ENCODE measurements at regions not wholly inside any gene's neighbourhood (a gene's known extent, or its start where the extent isn't known, plus 50 kb on each side); places are given as distances from the start of the nearest gene placed in this dataset.
"Not testable (repeated sequence)": the region's sequence is repeated elsewhere in the genome, so short reads cannot be mapped to it uniquely, and the experiment has no call there.

DNA sequence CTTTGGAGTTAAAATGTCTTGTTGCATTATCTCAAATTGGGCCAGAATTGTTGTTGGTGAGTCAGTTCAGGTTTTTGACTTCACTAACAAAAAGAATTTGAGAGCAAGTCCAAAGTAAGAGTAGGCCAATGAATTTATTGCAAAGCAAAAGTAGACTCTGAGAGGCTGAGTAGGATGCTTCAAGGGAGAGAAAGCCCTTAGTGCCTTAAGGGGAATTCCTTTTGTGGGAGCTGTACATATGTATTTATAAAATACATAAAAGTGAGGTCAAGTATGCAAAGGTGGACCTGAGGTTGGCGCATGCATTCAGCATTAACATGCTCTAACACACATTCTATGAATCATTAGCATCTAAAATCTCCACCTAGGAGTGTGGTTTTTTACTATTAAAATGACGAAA is 565.4 kb downstream of the GRXCR1 start:
- no peak for DNase-seq

GRCh38 chr4:43458293-43458692 is 565.8 kb downstream of the GRXCR1 start:
- DNase-seq = no peak

GRCh38 chr4:43471950-43472349 is 579.4 kb downstream of the GRXCR1 start:
- DNase-seq = no peak

- no peak for DNase-seq
These were observed 589.0 kb downstream of the GRXCR1 start for GRCh38 chr4:43481526-43481925.

DNA sequence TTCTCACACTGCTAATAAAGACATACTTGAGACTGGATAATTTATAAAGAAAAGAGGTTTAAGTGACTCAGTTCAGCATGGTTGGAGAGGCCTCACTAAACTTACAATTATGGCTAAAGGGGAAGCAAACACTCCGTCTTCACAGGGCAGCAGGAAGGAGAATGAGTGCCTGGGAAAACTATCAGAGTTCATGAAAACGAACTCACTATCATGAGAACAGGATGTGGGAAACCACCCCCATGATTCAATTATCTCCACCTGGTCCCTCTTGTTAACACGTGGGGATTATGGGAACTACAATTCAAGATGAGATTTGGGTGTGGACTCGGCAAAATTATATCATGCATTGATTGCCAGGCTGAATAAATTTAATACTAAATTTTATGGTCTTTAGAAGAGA is 592.7 kb downstream of the GRXCR1 start:
- DNase-seq = no peak

DNA sequence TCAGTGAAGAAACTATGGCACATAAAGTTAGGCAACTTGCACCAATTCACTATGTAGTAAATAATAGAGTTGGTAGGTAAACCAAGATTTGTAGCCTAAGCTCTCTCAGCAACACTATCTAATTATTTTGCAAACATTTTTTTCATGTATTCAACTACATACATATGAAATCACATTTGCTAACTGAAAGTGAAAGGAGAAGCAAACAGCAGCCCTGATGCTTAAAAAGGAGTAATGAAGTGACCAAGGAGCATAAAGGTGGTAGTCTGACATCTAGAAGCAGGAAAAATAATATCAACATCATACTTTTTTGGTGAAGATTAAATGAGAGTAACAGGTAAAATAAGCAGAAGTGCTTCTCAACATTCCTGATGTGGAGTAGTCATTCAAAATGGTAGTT is 603.7 kb downstream of the GRXCR1 start:
- no peak for DNase-seq

- DNase-seq = no peak
These were observed 604.1 kb downstream of the GRXCR1 start for GRCh38 chr4:43496602-43497001.

GRCh38 chr4:43505823-43506222 is 613.3 kb downstream of the GRXCR1 start:
- not testable (repeated sequence) for DNase-seq

DNA sequence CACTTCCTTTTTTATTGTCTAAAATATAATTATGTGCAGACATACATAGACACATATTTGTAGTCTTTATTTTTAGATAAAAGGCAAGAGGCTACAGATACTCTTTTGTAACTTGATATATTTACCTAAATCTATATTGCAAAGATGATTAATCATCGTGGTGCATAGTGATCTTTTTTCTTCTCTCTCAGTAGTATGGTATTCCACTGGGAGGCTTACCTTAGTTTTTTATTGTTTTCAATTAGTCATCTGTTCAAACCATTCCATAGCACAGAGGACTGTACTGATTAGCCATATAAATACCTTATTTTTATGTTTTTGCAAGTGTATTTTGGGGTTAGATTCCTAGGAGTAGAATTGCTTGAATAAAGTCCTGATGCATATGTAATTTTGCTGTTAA is 619.7 kb downstream of the GRXCR1 start:
- no peak for DNase-seq

- DNase-seq = no peak
These were observed 633.1 kb downstream of the GRXCR1 start for GRCh38 chr4:43525646-43526045.

DNA sequence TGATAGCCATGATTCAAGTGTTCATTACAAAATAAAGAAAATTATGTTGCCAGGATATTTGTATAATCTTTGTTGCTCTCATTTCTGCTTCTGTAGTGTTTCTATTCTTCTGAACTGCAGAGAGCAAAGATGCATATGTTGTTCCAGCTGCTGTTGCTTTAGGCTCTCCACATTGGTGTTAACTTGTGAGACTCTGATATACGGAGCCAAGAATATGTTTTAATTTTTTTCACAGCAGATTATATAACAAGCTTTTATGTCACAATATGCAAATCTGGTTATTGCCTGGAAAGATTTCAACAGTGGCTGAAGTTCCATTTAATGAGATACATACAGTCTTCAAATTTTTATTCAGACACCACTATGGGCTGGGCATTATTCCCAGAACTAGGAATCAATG is 655.0 kb downstream of the GRXCR1 start:
- DNase-seq = no peak

DNA sequence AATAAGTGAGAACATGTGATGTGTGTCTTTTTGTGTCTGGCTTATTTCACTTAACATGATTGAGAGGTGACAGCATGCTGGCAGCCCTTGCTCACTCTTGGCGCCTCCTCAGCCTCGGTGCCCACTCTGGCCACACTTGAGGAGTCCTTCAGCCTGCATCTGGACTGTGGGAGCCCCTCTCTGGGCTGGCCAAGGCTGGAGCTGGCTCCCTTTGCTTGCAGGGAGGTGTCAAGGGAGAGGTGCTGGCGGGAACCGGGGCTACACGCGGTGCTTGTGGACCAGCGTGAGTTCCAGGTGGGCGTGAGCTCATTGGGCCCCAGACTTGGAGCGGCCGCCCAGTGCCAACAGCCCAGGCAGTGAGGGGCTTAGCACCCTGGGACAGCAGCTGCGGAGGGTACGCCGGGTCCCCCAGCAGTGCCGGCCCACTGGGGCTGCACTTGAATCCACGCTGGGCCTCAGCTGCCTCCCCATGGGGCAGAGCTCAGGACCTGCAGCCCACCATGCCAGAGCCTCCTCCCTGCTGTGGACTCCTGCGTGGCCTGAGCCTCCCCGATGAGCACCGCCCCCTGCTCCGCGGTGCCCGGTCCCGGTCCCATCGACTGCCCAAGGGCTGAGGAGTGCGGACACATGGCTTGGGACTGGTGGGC is 658.6 kb downstream of the GRXCR1 start:
- no peak for DNase-seq

- no peak for DNase-seq
These were observed 663.7 kb downstream of the GRXCR1 start for GRCh38 chr4:43556262-43556661.

- DNase-seq = no peak
These were observed 667.5 kb downstream of the GRXCR1 start for GRCh38 chr4:43560047-43560446.

- no peak for DNase-seq
These were observed 671.6 kb downstream of the GRXCR1 start for GRCh38 chr4:43564107-43564506.

GRCh38 chr4:43564591-43564990 is 672.1 kb downstream of the GRXCR1 start:
- DNase-seq = no peak

GRCh38 chr4:43567644-43568043 is 675.1 kb downstream of the GRXCR1 start:
- DNase-seq = no peak

GRCh38 chr4:43586813-43587212 is 694.3 kb downstream of the GRXCR1 start:
- no peak for DNase-seq

DNA sequence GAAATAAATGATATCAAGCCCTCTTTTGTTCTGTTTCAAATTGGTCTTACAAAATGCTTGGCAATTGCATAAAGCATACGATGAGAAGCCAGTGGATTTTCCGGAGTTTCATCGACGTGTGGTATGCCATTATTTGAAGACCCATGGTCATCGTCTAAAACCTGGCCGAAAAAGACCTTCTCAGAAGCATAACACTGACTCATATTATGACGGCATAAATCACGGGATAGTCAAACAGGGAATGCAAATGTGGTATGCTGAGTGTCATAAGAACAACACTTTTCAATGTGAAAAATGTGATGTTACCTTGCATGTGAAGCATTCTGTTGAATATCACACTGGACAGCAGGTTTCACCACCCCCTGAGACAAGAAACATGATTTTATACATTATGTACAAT is 695.2 kb downstream of the GRXCR1 start:
- DNase-seq = no peak

GRCh38 chr4:43607400-43607799 is 714.9 kb downstream of the GRXCR1 start:
- DNase-seq = no peak

DNA sequence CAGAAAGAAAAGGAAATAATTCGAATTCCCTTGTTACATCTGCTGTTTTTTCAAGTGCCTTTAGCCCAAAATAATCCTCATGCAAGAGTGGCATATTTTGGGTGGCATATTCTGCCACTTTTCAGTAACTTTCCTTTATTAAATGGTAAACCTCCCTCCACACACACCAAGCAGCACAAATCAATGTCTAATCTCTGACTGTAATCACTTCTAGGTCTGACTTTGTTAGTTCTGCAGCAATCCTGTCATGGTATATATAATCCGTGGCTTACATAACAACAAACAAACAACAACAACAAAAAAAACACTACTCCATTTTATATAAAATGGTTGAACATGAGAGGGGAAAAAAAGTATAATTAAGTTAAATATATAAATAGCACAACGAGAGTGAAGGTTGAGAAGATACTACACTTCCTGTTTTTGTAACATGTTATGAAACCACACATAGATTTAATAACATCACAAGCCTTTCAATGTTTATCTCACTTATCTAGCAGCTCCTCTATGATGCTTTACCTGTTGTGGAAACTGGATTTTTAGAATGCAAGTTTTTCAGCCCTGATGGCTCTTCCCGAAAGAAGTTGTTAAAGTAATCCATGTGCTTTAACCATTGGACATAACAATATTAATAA is 715.4 kb downstream of the GRXCR1 start:
- no peak for DNase-seq

GRCh38 chr4:43619219-43619618 is 726.7 kb downstream of the GRXCR1 start:
- DNase-seq = no peak

DNA sequence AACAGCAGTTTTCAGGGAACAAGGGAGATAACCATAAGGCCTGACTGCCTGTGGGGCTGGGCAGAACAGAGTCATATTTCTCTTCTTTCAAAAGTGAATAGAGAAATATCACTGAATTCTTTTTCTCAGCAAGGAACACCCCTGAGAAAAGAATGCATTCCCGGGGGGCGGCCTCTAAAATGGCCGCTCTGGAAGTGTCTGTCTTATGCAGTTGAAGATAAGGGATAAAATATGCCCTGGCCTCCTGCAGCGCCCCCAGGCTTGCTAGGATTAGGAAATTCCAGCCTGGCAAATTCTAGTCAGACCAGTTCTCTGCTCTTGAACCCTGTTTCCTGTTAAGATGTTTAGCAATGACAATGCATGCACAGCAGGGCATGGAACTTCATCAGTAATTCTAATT is 745.4 kb downstream of the GRXCR1 start:
- not testable (repeated sequence) for DNase-seq

GRCh38 chr4:43651991-43652390 is 759.5 kb downstream of the GRXCR1 start:
- no peak for DNase-seq

DNA sequence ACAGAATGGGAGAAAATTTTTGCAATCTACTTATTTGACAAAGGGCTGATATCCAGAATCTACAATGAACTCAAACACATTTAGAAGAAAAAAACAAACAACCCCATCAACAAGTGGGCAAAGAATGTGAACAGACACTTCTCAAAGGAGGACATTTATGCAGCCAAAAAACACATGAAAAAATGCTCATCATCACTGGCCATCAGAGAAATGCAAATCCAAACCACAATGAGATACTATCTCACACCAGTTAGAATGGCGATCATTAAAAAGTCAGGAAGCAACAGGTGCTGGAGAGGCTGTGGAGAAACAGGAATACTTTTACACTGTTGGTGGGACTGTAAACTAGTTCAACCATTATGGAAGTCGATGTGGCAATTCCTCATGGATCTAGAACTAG is 767.0 kb downstream of the GRXCR1 start:
- not testable (repeated sequence) for DNase-seq

All from NCI-H2107 (cell line).